Suprapubic skin (tissue), 3 donors: ENCODE measurements at regions not wholly inside any gene's neighbourhood (a gene's known extent, or its start where the extent isn't known, plus 50 kb on each side); places are given as distances from the start of the nearest gene placed in this dataset.

Source experiments
- CTCF ChIP-seq, 2 donors: fragments of 200-600 bp in 1 of 2; fragments of 450-650 bp in 1 of 2; sonication (generic) in 1 of 2; IDR thresholded peaks; one replicate each; pipeline ENCODE4 v1.5.1; 2016 to 2019; ENCODE audit warnings: antibody characterized with exemption in 2 of 2, mild to moderate bottlenecking in 1 of 2, moderate library complexity in 1 of 2
- POLR2A ChIP-seq, 2 donors: fragments of 450-650 bp; IDR thresholded peaks; one replicate each; pipeline ENCODE4 v1.6.1; 2017; ENCODE audit warnings: antibody characterized with exemption in 2 of 2, mild to moderate bottlenecking in 2 of 2, moderate library complexity in 2 of 2

GRCh38 chr10:123367195-123367594, 213.0 kb downstream of the BUB3 start:
- no peak for TF ChIP-seq CTCF (IDR thresholded peaks at IDR 0.05)
- no peak for TF ChIP-seq POLR2A (IDR thresholded peaks at IDR 0.05)
